Right renal pelvis (tissue), 4 donors: ENCODE measurements at regions not wholly inside any gene's neighbourhood (a gene's known extent, or its start where the extent isn't known, plus 50 kb on each side); places are given as distances from the start of the nearest gene placed in this dataset.
"Not testable (repeated sequence)": the region's sequence is repeated elsewhere in the genome, so short reads cannot be mapped to it uniquely, and the experiment has no call there.

Source experiments
- DNase-seq, 4 donors: peaks; one replicate each; pipeline ENCODE4 v3.0.0-alpha.2; 2013; ENCODE audit warnings: low read depth in 4 of 4, low spot score in 3 of 4, missing footprints in 1 of 4

- not testable (repeated sequence) for DNase-seq
Measured at GRCh38 chr21:5121849-5122248, 5399.5 kb upstream of the TPTE start.

- DNase-seq: not testable (repeated sequence)
Measured at GRCh38 chr21:5123655-5124054, 5397.7 kb upstream of the TPTE start.

- peak; percentile 75 to 78 (median 76) for DNase-seq
Measured at GRCh38 chr21:5128261-5128660, 5393.1 kb upstream of the TPTE start.

- not testable (repeated sequence) for DNase-seq
Measured at GRCh38 chr21:5133824-5134223, 5387.6 kb upstream of the TPTE start.

- not testable (repeated sequence) for DNase-seq
Measured at GRCh38 chr21:5136406-5136805, 5385.0 kb upstream of the TPTE start.

GRCh38 chr21:5137006-5137405 lies 5384.4 kb upstream of the TPTE start:
- not testable (repeated sequence) for DNase-seq

- not testable (repeated sequence) for DNase-seq
Measured at GRCh38 chr21:5138687-5139086, 5382.7 kb upstream of the TPTE start.

- not testable (repeated sequence) for DNase-seq
Measured at GRCh38 chr21:5139528-5139927, 5381.9 kb upstream of the TPTE start.

- not testable (repeated sequence) for DNase-seq
Measured at GRCh38 chr21:5143011-5143410, 5378.4 kb upstream of the TPTE start.

- not testable (repeated sequence) for DNase-seq
Measured at GRCh38 chr21:5144731-5145130, 5376.7 kb upstream of the TPTE start.

GRCh38 chr21:5147685-5148084 lies 5373.7 kb upstream of the TPTE start:
- not testable (repeated sequence) for DNase-seq

GRCh38 chr21:5149222-5149621 lies 5372.2 kb upstream of the TPTE start:
- DNase-seq: not testable (repeated sequence)

GRCh38 chr21:5153842-5154640 lies 5367.3 kb upstream of the TPTE start:
- DNase-seq: not testable (repeated sequence)

GRCh38 chr21:5154641-5154982 lies 5366.8 kb upstream of the TPTE start:
- peak; percentile 35 to 59 (median 54) for DNase-seq

GRCh38 chr21:5162693-5163574 lies 5358.4 kb upstream of the TPTE start:
- not testable (repeated sequence) for DNase-seq

GRCh38 chr21:5165829-5166228 lies 5355.6 kb upstream of the TPTE start:
- DNase-seq: not testable (repeated sequence)
